Stimulated activated CD4-positive, alpha-beta T cell treated with anti-CD3 and anti-CD28 coated beads, Interleukin-2, amount 100 ng/mL, for 24 hours (primary cell): ENCODE measurements at regions not wholly inside any gene's neighbourhood (a gene's known extent, or its start where the extent isn't known, plus 50 kb on each side); places are given as distances from the start of the nearest gene placed in this dataset.

ENCODE experiments used
- DNase-seq, 2 donors: peaks; one replicate each; pipeline ENCODE4 v3.0.0-alpha.2; 2020

GRCh38 chr5:26669523-26669922 lies 368.9 kb downstream of the CDH9 start:
- no peak for DNase-seq

- no peak for DNase-seq
These were observed 369.4 kb downstream of the CDH9 start for GRCh38 chr5:26669031-26669430.

GRCh38 chr5:26666371-26666770 lies 372.0 kb downstream of the CDH9 start:
- DNase-seq, result no peak

- no peak for DNase-seq
These were observed 374.9 kb downstream of the CDH9 start for GRCh38 chr5:26663500-26663899.

GRCh38 chr5:26662806-26663360 lies 375.5 kb downstream of the CDH9 start:
- no peak for DNase-seq

GRCh38 chr5:26660116-26660515 lies 378.3 kb downstream of the CDH9 start:
- no peak for DNase-seq

- no peak for DNase-seq
These were observed 389.4 kb downstream of the CDH9 start for GRCh38 chr5:26649000-26649399.

- DNase-seq, result no peak
These were observed 390.6 kb downstream of the CDH9 start for GRCh38 chr5:26647781-26648180.

- DNase-seq, result no peak
These were observed 392.7 kb downstream of the CDH9 start for GRCh38 chr5:26645659-26646058.

GRCh38 chr5:26641492-26641891 lies 396.9 kb downstream of the CDH9 start:
- no peak for DNase-seq

GRCh38 chr5:26625099-26625498 lies 413.3 kb downstream of the CDH9 start:
- DNase-seq, result no peak

- DNase-seq, result no peak
These were observed 415.4 kb downstream of the CDH9 start for GRCh38 chr5:26622947-26623346.

GRCh38 chr5:26610577-26610976 lies 427.8 kb downstream of the CDH9 start:
- DNase-seq, result no peak

GRCh38 chr5:26601563-26601962 lies 436.8 kb downstream of the CDH9 start:
- no peak for DNase-seq

GRCh38 chr5:26582350-26583045 lies 455.9 kb downstream of the CDH9 start:
- no peak for DNase-seq

- DNase-seq, result no peak
These were observed 458.7 kb downstream of the CDH9 start for GRCh38 chr5:26579712-26580111.

GRCh38 chr5:26578002-26578401 lies 460.4 kb downstream of the CDH9 start:
- no peak for DNase-seq

GRCh38 chr5:26572480-26572879 lies 465.9 kb downstream of the CDH9 start:
- no peak for DNase-seq

GRCh38 chr5:26569929-26570258 lies 468.5 kb downstream of the CDH9 start:
- no peak for DNase-seq

- DNase-seq, result no peak
These were observed 469.0 kb downstream of the CDH9 start for GRCh38 chr5:26569241-26569928.

- DNase-seq, result no peak
These were observed 470.1 kb downstream of the CDH9 start for GRCh38 chr5:26568316-26568715.

GRCh38 chr5:26563979-26564378 lies 474.4 kb downstream of the CDH9 start:
- DNase-seq, result no peak

GRCh38 chr5:26553079-26553478 lies 485.3 kb downstream of the CDH9 start:
- no peak for DNase-seq

GRCh38 chr5:26543987-26544386 lies 494.4 kb downstream of the CDH9 start:
- no peak for DNase-seq

GRCh38 chr5:26538226-26538625 lies 500.2 kb downstream of the CDH9 start:
- no peak for DNase-seq
